ENCODE measurements at regions not wholly inside any gene's neighbourhood (a gene's known extent, or its start where the extent isn't known, plus 50 kb on each side); places are given as distances from the start of the nearest gene placed in this dataset.
"Not testable (repeated sequence)": the region's sequence is repeated elsewhere in the genome, so short reads cannot be mapped to it uniquely, and the experiment has no call there.

GRCh38 chr2:187610450-187610849 is 56.2 kb upstream of the TFPI start:
- not testable (repeated sequence) for ATAC-seq

- no peak for ATAC-seq
Observed at GRCh38 chr2:187612857-187613256, 58.6 kb upstream of the TFPI start.

- ATAC-seq = no peak
Observed at GRCh38 chr2:187614756-187615155, 60.5 kb upstream of the TFPI start.

GRCh38 chr2:187615364-187615763 is 61.1 kb upstream of the TFPI start:
- no peak for ATAC-seq

- no peak for ATAC-seq
Observed at GRCh38 chr2:187615902-187616301, 61.7 kb upstream of the TFPI start.

GRCh38 chr2:187617120-187617519 is 62.9 kb upstream of the TFPI start:
- ATAC-seq = no peak

- no peak for ATAC-seq
Observed at GRCh38 chr2:187617905-187618304, 63.7 kb upstream of the TFPI start.

GRCh38 chr2:187618813-187619212 is 64.6 kb upstream of the TFPI start:
- ATAC-seq = no peak

- ATAC-seq = no peak
Observed at GRCh38 chr2:187627153-187627552, 72.9 kb upstream of the TFPI start.

GRCh38 chr2:187636731-187637391 is 82.6 kb upstream of the TFPI start:
- not testable (repeated sequence) for ATAC-seq

- ATAC-seq = not testable (repeated sequence)
Observed at GRCh38 chr2:187637392-187637740, 83.1 kb upstream of the TFPI start.

- ATAC-seq = not testable (repeated sequence)
Observed at GRCh38 chr2:187637771-187638170, 83.5 kb upstream of the TFPI start.

GRCh38 chr2:187638840-187639239 is 84.6 kb upstream of the TFPI start:
- ATAC-seq = no peak

- ATAC-seq = no peak
Observed at GRCh38 chr2:187640926-187641510, 86.8 kb upstream of the TFPI start.

GRCh38 chr2:187642498-187642897 is 88.3 kb upstream of the TFPI start:
- ATAC-seq = no peak

GRCh38 chr2:187644486-187644885 is 90.3 kb upstream of the TFPI start:
- no peak for ATAC-seq

GRCh38 chr2:187644981-187645380 is 90.7 kb upstream of the TFPI start:
- no peak for ATAC-seq

- ATAC-seq = no peak
Observed at GRCh38 chr2:187646556-187646955, 92.3 kb upstream of the TFPI start.

GRCh38 chr2:187654535-187654934 is 100.3 kb upstream of the TFPI start:
- no peak for ATAC-seq

- ATAC-seq = no peak
Observed at GRCh38 chr2:187655001-187655400, 100.8 kb upstream of the TFPI start.

- ATAC-seq = no peak
Observed at GRCh38 chr2:187656123-187656522, 101.9 kb upstream of the TFPI start.

GRCh38 chr2:187658952-187659525 is 104.8 kb upstream of the TFPI start:
- ATAC-seq = no peak

GRCh38 chr2:187676050-187676449 is 121.8 kb upstream of the TFPI start:
- ATAC-seq = not testable (repeated sequence)

- ATAC-seq = no peak
Observed at GRCh38 chr2:187679454-187679853, 125.2 kb upstream of the TFPI start.

Data from esophagus mucosa (tissue), 1 donor.